Endothelial cell of umbilical vein (primary cell): ENCODE measurements at regions not wholly inside any gene's neighbourhood (a gene's known extent, or its start where the extent isn't known, plus 50 kb on each side); places are given as distances from the start of the nearest gene placed in this dataset.

Source experiments
- EZH2 ChIP-seq: IDR thresholded peaks from 2 replicates; pipeline ENCODE4 v1.6.1; 2012; ENCODE audit warnings: borderline replicate concordance, low read depth, mild to moderate bottlenecking, moderate library complexity, low read length, inconsistent platforms; ENCODE audit not compliant: severe bottlenecking
- GATA2 ChIP-seq: IDR thresholded peaks from 2 replicates; pipeline ENCODE4 v1.7.0; 2011; ENCODE audit warnings: low read depth, mild to moderate bottlenecking, moderate library complexity, mixed read lengths, low read length; ENCODE audit not compliant: insufficient read length, insufficient read depth
- JUN ChIP-seq: IDR thresholded peaks from 2 replicates; pipeline ENCODE4 v1.6.1; 2011; ENCODE audit warnings: borderline replicate concordance, low read depth; ENCODE audit not compliant: insufficient read length, insufficient read depth
- MYC ChIP-seq: IDR thresholded peaks from one replicate; pipeline ENCODE4 v1.6.1; 2011; ENCODE audit warnings: mild to moderate bottlenecking, low read depth, low read length
- POLR2A ChIP-seq: IDR thresholded peaks from 2 replicates; pipeline ENCODE4 v1.6.1; 2012; ENCODE audit warnings: low read depth, mild to moderate bottlenecking, control low read depth, low read length
- POLR2AphosphoS5 ChIP-seq: IDR thresholded peaks from 2 replicates; pipeline ENCODE4 v1.6.1; 2012; ENCODE audit warnings: low read depth, mild to moderate bottlenecking, control low read depth, low read length, moderate library complexity; ENCODE audit not compliant: insufficient read depth
- TF ChIP-seq, protein P1 (sequence below), 2 donors: IDR thresholded peaks; 1 replicate in 1 of 2; 2 replicates in 1 of 2; pipeline ENCODE4 v1.5.1; 2011; ENCODE audit warnings: low read length in 2 of 2, mild to moderate bottlenecking in 2 of 2, moderate library complexity in 2 of 2, control low read depth in 1 of 2, inconsistent platforms in 1 of 2, low read depth in 1 of 2; ENCODE audit not compliant: insufficient read depth in 1 of 2; ENCODE audit errors: extremely low read depth in 1 of 2
- TF ChIP-seq, protein P2 (sequence below): IDR thresholded peaks from 2 replicates; pipeline ENCODE4 v1.6.1; 2011; ENCODE audit not compliant: insufficient read depth, insufficient read length

DNA sequence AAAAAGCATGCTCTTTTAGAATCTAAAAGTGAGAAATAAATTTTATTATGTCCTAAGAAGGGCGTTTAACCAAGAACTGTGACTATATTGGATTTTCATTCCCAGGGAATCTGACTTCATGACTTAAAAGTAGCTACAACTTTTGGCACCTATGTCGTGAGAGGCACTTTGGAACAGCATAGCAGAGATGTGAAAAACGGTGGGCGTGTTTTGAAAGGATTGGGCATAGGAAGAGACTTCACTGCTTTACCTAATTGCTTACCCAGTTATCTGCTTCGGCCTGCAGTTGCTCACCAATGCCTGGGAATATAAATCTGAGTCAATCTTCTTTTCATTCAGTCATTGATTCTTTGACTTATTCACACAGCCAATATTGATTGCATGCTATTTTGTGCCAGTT, 363.4 kb downstream of the DNAH5 start:
- TF ChIP-seq, protein P1, sequence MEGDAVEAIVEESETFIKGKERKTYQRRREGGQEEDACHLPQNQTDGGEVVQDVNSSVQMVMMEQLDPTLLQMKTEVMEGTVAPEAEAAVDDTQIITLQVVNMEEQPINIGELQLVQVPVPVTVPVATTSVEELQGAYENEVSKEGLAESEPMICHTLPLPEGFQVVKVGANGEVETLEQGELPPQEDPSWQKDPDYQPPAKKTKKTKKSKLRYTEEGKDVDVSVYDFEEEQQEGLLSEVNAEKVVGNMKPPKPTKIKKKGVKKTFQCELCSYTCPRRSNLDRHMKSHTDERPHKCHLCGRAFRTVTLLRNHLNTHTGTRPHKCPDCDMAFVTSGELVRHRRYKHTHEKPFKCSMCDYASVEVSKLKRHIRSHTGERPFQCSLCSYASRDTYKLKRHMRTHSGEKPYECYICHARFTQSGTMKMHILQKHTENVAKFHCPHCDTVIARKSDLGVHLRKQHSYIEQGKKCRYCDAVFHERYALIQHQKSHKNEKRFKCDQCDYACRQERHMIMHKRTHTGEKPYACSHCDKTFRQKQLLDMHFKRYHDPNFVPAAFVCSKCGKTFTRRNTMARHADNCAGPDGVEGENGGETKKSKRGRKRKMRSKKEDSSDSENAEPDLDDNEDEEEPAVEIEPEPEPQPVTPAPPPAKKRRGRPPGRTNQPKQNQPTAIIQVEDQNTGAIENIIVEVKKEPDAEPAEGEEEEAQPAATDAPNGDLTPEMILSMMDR (IDR thresholded peaks at IDR 0.05; ENCODE audit: extremely low read depth in 1 of 2, insufficient read depth in 1 of 2, low read depth in 1 of 2, low read length in 2 of 2), result no peak
- TF ChIP-seq POLR2AphosphoS5, result no peak
- TF ChIP-seq POLR2A, result no peak
- TF ChIP-seq, protein P2, sequence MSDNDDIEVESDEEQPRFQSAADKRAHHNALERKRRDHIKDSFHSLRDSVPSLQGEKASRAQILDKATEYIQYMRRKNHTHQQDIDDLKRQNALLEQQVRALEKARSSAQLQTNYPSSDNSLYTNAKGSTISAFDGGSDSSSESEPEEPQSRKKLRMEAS, result no peak
- no peak for TF ChIP-seq EZH2
- no peak for TF ChIP-seq MYC
- TF ChIP-seq JUN, result no peak
- TF ChIP-seq GATA2, result no peak
